Calu3 (cell line): ENCODE measurements at regions not wholly inside any gene's neighbourhood (a gene's known extent, or its start where the extent isn't known, plus 50 kb on each side); places are given as distances from the start of the nearest gene placed in this dataset.
A peak's percentile ranks its signal among the peaks of the same experiment; 100 is the strongest.

Experiments
- BruUV-seq: library from RNA; stranded (reverse); fragments of 400-500 nt; replicated peaks from 2 replicates; lab custom pipeline; 2021; lab: Mats Ljungman, UMichigan
- CTCF ChIA-PET: fragments of 300-600 bp; sonication (Branson Sonifier 250); formaldehyde crosslinking; loops from one replicate; lab custom pipeline; 2022; ENCODE audit warnings: antibody characterized with exemption; lab: Charles Lee
- DNase-seq: peaks from one replicate; pipeline ENCODE4 v3.0.0; 2022
- H3K27ac Mint-ChIP-seq: one replicate; pipeline ENCODE4 v1.8.0; 2022; ENCODE audit warnings: mixed read lengths; ENCODE audit not compliant: unreplicated experiment
- H3K27me3 Mint-ChIP-seq: one replicate; pipeline ENCODE4 v1.8.0; 2022; ENCODE audit warnings: mixed read lengths; ENCODE audit not compliant: unreplicated experiment
- H3K36me3 Mint-ChIP-seq: one replicate; pipeline ENCODE4 v1.8.0; 2022; ENCODE audit warnings: mild to moderate bottlenecking, moderate library complexity, mixed read lengths; ENCODE audit not compliant: insufficient read depth, unreplicated experiment
- H3K4me1 Mint-ChIP-seq: one replicate; pipeline ENCODE4 v1.8.0; 2022; ENCODE audit warnings: mild to moderate bottlenecking, low read depth, mixed read lengths; ENCODE audit not compliant: unreplicated experiment
- H3K4me3 Mint-ChIP-seq: one replicate; pipeline ENCODE4 v1.8.0; 2022; ENCODE audit warnings: mild to moderate bottlenecking, low read depth, moderate library complexity, mixed read lengths; ENCODE audit not compliant: unreplicated experiment
- H3K9me3 Mint-ChIP-seq: one replicate; pipeline ENCODE4 v1.8.0; 2022; ENCODE audit warnings: low read depth, mixed read lengths; ENCODE audit not compliant: unreplicated experiment
- CTCF ChIP-seq: fragments of 200-600 bp; IDR thresholded peaks from one replicate; pipeline ENCODE4 v1.8.0; 2022; ENCODE audit warnings: antibody characterized with exemption; ENCODE audit not compliant: unreplicated experiment
- intact Hi-C: fragments of 100-400 bp; cut with micrococcal nuclease; formaldehyde crosslinking; loops from one replicate; pipeline ENCODE4 v1.10.0; 2022; ENCODE audit not compliant: unreplicated experiment

- Mint-ChIP-seq H3K4me3 (no peak overlapping the region), H3K36me3 (no peaks in the 10 kb centered on the region), H3K4me1 (no peaks in the 10 kb centered on the region), H3K9me3 (no peaks in the 10 kb centered on the region), H3K27me3 (peaks cover 46% of the 10 kb centered on the region), H3K27ac (no peak overlapping the region)
- no TSS peak for BruUV-seq
- no peak for DNase-seq
- no peak for TF ChIP-seq CTCF
- CTCF ChIA-PET = no interaction called here
- intact Hi-C loops = no loop called here
Measured at GRCh38 chr11:19450282-19450681, 209.5 kb upstream of the E2F8 start.

GRCh38 chr11:19448651-19449050, 207.9 kb upstream of the E2F8 start:
- Mint-ChIP-seq H3K27me3 (peaks cover 32% of the 10 kb centered on the region), H3K36me3 (no peaks in the 10 kb centered on the region), H3K9me3 (no peaks in the 10 kb centered on the region), H3K27ac (no peak overlapping the region), H3K4me3 (no peak overlapping the region), H3K4me1 (no peaks in the 10 kb centered on the region)
- no peak for TF ChIP-seq CTCF
- BruUV-seq = no TSS peak
- intact Hi-C loops = loop anchor here (10.0 kb wide), 1 partner anchor 194 kb away; no protein-coding TSS in a partner anchor
- CTCF ChIA-PET = no interaction called here
- DNase-seq = no peak

- intact Hi-C loops = loop anchor here (10.0 kb wide), 1 partner anchor 192 kb away; no protein-coding TSS in a partner anchor
- Mint-ChIP-seq H3K36me3 (peaks cover 8% of the 10 kb centered on the region), H3K27ac (no peak overlapping the region), H3K27me3 (peaks cover 22% of the 10 kb centered on the region), H3K4me1 (peaks cover 15% of the 10 kb centered on the region), H3K9me3 (no peaks in the 10 kb centered on the region), H3K4me3 (no peak overlapping the region)
- no peak for TF ChIP-seq CTCF
- DNase-seq = peak; percentile 16
- CTCF ChIA-PET = no interaction called here
- BruUV-seq = no TSS peak
Measured at GRCh38 chr11:19447150-19447566, 206.4 kb upstream of the E2F8 start.

GRCh38 chr11:19445771-19446170, 205.0 kb upstream of the E2F8 start:
- CTCF ChIA-PET = no interaction called here

More at GRCh38 chr11:19445771-19446170, 205.0 kb upstream of the E2F8 start:
- DNase-seq = no peak
- H3K4me3 Mint-ChIP-seq = no peak overlapping the region
- H3K4me1 Mint-ChIP-seq = peaks cover 29% of the 10 kb centered on the region
- no peak for TF ChIP-seq CTCF
- peaks cover 12% of the 10 kb centered on the region for H3K36me3 Mint-ChIP-seq
- no peaks in the 10 kb centered on the region for H3K9me3 Mint-ChIP-seq
- BruUV-seq = no TSS peak
- peaks cover 8% of the 10 kb centered on the region for H3K27me3 Mint-ChIP-seq
- intact Hi-C loops = loop anchor here (10.0 kb wide), 1 partner anchor 191 kb away; no protein-coding TSS in a partner anchor
- no peak overlapping the region for H3K27ac Mint-ChIP-seq
